Left hindlimb (tissue), 1 donor: ENCODE measurements at regions not wholly inside any gene's neighbourhood (a gene's known extent, or its start where the extent isn't known, plus 50 kb on each side); places are given as distances from the start of the nearest gene placed in this dataset.
"Not testable (repeated sequence)": the region's sequence is repeated elsewhere in the genome, so short reads cannot be mapped to it uniquely, and the experiment has no call there.

Source experiments
- DNase-seq: peaks from one replicate; pipeline ENCODE4 v3.0.0-alpha.2; 2018

DNA sequence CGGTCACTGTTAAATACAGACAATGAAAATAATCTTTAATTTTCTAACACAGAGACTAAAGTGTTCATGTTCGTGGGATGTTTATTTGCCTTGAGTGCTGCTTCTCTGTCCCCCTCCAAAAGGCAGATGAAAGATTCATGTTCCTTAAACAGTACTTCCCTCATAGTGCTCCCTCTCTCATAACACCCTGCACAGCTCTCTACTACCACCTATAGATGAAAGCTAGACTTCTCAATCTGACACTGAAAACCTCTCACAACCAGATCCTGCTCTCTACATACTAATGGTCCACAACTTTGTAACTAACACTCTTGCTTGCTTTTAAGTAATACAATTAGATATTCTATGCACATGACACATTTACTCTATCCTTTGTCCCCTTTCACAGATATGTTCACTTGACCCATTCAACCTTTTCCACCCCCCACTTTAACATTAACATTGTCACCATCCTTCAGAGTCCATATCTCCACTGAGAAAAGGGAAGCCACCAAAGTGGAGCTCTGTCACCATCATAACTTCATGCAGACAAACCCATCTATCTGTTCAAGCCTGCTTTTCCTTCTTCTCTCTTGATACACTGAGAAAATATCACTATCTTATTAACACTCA, 266.4 kb upstream of the USP15 start:
- no peak for DNase-seq

DNA sequence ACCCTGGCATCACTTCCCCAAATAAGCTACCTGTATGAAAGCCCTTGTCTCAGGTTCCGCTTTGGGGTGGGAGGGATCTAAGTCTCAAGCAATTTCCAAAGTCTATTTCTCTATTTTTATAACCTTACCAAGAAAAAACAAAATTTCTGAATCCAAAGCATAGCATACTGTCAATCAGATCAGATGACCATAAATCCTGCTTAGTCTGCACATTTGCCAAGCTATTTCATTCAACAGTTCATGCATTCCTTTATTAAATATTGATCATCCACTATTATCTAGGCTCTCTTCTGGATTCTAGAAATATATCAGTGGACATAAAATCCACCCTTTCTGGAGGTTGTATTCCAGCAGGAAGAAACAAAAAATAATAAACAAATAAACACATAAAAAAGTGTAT, 263.5 kb upstream of the USP15 start:
- no peak for DNase-seq

DNA sequence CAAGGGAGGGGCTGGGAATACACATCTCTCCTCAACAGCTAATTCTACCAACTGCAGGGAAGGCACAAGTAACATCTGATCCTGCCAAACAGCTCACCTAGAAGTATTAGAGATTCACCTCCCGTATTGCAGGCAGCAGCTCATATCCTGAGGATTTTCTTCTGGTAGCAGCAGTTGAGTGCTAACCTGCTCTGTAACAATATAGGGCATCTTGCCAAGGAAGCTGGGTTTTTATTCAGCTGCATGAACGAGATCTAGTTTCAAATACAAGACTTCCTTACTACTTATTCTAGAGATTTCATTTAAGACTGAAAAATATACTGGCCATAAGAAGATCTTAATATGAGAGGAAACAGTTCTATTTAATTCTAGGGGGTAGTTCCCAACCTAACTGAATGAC, 261.4 kb upstream of the USP15 start:
- DNase-seq, result no peak

DNA sequence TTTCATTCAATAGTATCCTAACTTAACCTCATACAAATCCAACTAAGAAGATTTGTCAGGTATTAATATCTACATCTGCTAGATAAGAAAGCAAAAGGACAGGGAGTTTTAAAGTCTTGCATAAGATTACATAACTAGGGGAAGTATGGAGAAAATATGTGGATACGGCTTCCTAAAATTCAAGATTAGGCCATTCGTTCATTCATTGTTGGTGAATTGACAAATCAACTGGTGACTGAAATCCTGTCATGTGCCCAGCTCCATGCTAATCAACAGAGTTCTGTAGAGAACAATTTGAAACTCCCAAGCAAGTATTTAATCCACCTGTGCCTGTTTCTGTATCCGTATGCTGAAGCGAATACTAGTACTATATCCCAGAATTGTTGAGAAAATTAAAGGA, 260.9 kb upstream of the USP15 start:
- DNase-seq, result no peak

DNA sequence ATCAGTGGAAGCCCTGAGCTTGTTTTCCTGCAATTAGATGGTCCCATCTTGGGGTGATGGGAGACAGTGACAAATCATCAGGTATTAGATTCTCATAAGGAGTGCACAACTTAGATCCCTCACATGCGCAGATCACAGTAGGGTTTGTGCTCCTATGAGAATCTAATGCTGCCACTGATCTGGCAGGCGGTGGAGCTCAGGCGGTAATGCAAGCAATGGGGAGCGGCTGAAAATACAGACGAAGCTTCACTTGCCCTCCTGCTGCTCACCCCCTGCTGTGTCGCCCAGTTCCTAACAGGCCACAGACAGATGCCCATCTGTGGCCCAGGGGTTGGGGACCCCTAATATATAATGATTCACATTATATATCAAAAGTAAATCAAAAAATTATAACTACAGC, 258.8 kb upstream of the USP15 start:
- no peak for DNase-seq

DNA sequence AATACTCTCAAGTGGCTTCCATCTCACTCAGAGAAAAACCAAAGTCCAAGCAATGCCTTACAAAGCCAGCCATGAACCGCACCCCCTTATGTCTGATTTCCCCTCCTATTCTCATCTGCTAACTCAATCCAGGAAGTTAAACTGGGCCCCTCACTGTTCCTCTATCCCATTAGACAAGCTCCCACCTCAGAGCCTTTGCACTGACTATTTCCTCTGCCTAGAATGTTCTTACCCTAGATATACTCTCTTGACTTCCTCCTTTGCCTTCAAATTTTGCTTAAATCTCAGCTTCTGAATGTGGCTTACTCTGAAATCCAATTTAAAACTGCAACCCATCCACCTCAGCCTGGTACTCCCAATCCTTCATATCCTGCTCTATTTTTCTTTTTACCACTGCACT, 257.0 kb upstream of the USP15 start:
- no peak for DNase-seq

DNA sequence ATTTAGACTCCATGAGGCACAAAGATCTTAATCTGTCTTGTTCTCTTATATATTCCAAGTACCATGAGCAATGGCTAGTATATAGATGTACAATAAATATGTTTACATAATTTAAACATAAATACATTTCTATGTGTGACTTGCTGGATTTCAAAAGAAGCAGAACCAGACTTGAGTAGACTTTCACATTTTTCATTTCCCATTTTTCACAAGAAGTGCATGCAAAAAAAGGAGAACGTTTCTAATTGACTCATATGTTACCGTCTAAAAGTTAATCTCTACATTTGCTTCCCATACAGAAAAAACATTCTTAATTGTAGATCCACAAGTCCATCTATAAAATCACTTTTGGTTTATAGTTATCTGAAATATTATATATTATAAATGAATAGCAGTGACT, 256.5 kb upstream of the USP15 start:
- DNase-seq, result no peak

DNA sequence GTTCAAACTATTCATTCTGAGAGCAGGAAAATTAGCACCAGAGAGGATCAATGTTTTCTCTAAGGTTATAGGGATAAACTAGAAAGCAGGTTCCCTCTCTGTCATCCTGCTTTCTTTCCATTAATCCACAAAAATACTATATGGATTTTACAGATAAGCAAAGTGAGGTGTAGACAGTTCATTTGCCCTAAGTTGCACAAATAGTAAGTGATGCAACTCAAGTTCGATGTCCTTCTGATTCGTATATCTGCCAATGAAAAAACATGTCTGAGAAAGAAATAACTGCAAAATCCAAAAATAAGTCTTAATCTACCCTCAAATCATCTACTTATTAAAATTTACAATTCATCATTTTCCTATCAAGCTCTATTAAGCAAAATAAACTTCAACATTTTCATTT, 254.6 kb upstream of the USP15 start:
- no peak for DNase-seq

DNA sequence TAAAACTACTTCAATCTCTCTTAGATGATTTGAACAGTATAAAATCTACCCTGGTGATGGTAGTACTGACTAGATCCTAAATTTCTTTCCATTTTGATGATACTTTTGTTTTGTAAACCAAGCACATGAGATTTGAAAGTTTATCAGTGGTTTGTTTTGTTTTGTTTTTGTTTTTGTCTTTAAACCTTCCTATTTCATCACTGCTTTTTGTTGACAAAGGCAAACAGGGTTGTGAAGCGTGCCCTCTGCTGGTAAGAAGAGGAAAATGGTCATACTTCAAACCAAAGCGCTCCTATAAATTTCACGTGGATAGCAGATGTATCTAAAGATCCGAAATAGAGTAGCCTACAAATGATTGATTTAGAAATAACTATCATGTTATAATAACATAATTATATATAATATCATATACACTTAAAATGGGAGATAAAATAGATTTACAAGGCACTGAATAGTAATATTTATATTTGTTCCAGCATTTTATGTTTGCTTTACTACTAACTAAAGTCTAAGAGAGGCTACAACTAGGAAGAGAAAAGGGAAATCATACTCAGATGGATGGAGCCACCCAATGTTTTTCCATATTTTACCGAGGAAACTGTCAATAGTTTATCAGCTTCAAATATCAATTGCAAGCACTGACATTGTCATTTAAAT, 254.0 kb upstream of the USP15 start:
- DNase-seq, result no peak

DNA sequence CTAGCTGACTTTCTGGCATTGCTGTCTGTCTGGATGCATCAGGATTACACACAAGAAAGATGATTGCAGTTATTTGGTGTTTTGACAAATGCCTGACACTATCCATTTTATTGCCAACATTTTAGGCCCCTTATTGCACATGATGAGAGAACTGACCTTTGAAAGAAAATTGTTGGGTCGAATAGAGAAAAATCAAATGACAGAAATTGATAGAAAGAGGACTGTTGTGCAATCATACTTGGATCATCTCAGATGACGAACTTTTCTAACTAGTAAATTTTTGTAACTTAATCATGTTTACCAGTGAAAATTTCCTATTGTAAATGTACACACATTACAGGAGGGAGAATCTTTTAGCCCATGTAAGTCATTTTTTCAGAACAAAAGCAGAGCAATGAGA, 251.5 kb upstream of the USP15 start:
- DNase-seq, result no peak

DNA sequence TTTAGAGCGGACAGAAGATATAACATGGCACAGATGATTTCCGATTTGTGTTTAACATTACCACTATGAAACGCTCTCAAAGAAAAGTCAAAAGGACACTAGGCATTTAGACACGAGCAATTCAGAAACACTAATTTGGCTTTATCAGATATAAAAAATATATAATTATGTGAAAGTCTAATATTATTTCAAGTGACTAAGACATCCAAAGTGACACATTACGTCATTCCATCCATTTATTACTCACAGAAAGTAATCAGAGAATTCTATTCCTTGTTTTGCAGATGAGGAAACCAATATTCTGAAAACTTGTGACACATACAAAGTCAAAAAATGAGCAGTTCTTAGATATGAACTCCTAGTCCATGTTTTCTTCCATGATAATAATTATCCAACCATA, 250.8 kb upstream of the USP15 start:
- no peak for DNase-seq

DNA sequence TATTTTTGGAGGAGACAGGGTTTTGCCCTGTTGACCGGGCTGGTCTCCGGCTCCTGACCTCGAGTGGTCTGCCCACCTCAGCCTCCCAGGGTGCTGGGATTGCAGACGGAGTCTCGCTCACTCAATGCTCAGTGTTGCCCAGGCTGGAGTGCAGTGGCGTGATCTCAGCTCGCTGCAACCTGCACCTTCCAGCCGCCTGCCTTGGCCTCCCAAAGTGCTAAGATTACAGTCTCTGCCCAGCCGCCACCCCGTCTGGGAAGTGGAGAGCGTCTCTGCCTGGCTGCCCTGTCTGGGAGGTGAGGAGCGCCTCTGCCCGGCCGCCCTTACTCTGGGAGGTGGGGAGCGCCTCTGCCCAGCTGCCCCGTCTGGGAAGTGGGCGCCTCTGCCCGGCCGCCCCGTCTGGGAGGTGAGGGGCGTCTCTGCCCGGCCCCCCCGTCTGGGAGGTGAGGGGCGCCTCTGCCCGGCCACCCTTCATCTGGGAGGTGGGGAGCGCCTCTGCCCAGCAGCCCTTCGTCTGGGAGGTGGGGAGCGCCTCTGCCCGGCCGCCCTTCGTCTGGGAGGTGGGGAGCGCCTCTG, 249.8 kb upstream of the USP15 start:
- DNase-seq, result not testable (repeated sequence)

DNA sequence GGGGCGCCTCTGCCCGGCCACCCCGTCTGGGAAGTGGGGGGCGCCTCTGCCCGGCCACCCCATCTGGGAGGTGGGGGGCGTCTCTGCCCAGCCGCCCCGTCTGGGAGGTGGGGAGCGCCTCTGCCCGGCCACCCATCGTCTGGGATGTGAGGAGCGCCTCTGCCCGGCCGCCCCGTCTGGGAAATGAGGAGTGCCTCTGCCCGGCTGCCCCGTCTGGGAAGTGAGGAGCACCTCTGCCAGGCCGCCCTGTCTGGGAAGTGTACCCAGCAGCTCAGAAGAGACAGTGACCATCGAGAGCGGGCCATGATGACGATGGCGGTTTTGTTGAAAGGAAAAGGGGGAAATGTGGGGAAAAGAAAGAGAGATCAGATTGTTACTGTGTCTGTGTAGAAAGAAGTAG, 249.2 kb upstream of the USP15 start:
- DNase-seq, result not testable (repeated sequence)

DNA sequence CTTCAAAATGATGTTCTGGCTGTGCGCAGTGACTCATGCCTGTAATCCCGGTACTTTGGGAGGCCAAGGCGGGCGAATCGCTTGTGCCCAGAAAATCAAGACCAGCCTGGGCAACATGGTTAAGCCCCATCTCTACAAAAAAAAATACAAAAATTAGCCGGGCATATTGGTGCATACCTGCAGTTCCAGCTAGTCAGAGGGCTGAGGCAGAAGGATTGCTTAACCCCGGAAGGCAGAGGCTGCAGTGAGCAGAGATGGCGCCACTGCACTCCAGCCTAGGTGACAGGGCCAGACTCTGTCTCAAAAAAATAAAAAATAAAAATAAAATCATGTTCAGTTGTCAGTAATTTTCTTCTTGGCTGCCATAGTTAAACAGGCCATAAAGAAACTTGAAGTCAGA, 245.9 kb upstream of the USP15 start:
- no peak for DNase-seq

DNA sequence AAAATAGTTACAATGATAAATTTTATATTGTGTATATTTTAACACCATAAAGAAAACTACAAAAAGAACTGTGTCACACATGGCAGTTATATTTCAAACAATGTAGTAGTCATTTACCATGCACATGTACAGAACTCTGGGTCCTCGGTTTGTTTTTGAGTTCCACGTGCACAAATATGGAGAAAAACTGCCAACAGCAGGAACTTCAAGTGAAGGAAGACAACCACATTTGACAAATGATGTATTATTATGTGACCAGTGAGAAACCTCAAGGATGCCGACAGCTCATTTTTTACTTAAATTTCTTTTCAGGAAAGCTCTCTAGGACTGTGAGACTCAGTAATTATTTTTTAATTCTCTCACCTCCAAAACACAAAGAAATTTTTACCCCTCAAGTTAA, 244.2 kb upstream of the USP15 start:
- no peak for DNase-seq

DNA sequence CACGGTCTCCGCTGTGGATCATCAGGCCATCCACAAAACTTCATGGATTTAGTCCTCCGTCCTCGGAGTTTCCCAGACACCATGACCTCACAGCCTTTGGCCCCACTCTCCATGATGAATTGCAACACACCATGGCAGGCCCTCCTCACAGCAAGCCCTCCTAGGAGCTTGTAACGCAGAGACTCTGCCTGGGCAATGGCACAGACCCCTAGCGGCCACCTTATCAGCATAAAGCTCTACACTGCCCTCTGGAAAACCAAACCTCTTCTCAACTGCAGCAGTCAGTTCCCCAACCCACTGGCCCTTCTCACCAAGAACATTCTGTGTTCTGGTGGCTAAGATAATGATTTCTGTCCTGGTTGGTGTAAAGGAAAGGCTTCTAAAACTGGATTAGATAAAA, 238.4 kb upstream of the USP15 start:
- no peak for DNase-seq

DNA sequence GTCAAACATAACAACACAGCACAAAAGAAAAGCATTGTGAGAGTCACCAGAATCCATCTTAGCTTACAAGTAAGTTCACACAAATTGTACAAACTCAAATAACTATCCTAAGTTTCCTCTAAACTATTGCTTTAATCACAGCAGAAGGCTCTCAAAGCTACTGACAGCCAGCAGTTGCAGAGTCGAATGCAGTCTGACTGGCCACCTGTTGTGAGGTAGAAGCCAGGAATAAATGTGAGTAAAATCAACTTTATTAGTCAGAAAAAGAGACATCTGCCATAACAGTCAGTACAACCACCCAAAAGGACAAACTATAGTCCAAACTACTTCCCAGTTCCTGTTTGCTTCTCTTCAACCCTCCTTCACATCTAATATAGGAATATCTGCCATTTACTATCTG, 231.7 kb upstream of the USP15 start:
- DNase-seq, result no peak

DNA sequence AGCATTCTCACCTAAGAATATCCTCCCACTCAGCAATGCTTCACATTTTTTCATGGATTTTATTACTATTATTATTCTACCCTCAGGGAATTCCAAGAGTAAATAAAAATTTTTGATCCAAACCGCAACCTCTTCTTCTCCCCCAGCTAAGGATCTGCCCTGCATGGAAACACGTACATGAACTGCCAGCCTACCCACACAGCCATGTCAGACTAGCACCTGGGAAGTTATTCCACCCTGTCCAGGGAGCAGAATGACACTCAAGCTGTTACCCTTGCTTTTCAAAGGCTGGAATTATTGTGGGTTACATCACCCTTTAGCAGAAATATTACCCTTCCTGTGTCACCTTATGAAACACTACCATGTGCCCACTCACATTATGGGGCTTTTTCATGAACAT, 227.3 kb upstream of the USP15 start:
- DNase-seq, result no peak

DNA sequence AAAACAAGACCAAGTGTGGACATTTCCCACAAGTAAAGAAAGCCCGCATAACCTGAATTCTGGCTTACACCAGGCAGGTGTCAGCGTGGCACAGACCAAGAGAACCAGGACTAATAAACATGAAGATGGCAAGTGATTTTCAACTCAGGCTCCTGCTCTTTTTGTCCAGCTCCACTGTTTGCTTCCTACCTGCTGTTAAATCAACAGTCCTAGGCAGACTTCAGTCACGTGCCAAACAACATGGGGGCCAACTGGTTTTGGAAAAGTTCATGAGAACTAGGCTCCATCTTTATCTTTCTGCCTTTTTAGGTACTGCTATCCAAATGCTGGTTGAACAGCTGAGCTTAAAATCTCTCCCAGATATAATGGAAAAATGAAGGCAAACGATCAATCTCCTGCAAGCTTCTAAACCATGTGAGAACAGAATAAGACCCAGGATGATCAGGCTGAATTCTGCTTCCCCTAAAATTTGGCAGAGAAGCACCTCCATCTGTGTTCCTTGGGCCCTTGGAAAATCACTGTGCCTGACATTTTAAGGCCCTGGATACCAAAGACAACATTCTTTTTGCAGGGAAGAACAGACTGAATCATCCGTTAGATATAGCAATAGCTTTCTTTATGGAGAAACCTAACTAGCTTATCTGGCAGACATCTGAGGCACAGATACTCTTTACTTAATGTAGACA, 215.6 kb upstream of the USP15 start:
- DNase-seq, result no peak

DNA sequence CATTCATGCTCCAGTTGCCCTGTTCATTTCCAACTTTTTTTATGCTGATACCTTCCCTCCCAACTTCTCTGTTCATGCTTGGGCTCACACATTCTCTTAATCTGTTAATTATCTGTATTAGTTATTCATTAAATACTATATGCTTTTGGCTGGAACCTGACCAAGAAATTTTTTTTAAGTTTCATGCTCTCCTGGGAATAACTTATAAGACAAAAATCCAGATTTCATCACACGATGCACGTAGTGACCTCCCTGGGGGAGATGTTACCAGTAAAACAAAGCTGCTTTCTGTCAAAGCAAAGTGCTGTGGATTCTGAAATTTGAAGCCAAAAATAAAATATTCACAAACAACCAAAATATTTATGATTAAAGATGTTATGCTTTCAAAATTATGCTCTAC, 215.0 kb upstream of the USP15 start:
- no peak for DNase-seq

DNA sequence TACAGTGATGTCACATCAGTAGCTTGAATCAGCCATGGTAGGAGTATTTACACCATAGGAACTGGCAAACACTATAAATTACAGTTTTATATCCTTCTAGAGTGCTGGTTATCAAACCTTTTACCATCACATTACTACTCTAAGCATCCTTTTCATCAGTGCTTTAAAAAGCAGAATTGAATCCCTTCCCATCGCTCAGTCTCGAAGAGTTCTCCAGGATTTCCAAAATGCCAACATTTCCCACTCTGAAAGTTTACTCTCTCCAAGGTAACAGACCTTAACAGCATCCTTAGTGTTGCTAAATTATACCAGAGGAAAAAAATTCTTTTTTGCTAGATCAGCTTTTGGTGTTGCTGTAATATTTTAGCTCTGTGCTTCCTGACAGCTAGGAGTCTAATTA, 209.4 kb upstream of the USP15 start:
- DNase-seq, result no peak

DNA sequence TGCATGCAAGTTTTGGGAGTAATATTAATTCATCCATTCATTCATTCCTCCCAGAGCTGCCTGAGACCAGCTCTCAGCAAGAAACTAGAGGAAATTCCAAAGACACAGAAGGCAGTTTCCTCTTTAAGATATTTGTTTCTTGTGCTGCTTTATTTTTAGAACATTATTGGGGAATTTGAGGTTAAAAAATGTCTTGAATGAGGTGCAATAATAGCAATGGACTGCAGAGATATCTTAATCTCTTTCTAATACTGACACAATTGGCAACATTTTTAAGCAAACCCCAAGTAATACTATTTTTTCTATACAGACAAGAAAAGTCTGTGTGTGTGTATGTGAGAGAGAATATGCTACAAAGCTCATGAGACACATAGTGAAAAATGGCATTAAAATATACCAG, 190.2 kb upstream of the USP15 start:
- no peak for DNase-seq

DNA sequence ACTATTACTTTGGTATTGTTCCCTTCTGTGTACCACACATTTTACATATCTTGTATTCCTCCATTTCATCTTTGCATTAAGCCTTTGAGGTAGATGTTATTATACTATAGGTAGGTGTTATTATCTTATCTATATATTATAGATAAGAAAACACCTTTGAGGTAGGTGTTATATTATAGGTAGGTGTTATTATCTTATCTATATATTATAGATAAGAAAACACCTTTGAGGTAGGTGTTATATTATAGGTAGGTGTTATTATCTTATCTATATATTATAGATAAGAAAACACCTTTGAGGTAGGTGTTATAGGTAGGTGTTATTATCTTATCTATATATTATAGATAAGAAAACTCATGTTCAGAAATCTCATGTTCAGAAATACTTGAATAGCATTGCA, 187.0 kb upstream of the USP15 start:
- not testable (repeated sequence) for DNase-seq

DNA sequence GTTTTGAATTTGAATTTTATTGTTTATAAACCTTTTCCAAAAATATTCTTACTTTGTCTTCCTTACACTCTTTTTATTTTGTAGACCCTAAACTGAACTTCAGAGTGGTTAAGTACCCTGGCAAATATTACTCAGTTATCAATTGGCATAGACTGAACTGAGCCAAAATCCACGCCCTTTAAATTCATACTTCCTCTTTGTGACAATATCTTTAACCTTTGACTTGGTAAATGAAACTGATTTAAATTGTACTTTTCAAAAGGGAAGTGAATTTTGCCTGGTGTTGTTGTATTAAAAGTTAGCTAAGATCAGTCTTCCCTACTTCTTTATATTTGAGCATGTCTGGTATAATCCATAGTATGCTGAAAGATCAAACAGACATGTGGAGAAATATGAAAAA, 184.3 kb upstream of the USP15 start:
- DNase-seq, result no peak
